ENCODE measurements at regions not wholly inside any gene's neighbourhood (a gene's known extent, or its start where the extent isn't known, plus 50 kb on each side); places are given as distances from the start of the nearest gene placed in this dataset.

DNA sequence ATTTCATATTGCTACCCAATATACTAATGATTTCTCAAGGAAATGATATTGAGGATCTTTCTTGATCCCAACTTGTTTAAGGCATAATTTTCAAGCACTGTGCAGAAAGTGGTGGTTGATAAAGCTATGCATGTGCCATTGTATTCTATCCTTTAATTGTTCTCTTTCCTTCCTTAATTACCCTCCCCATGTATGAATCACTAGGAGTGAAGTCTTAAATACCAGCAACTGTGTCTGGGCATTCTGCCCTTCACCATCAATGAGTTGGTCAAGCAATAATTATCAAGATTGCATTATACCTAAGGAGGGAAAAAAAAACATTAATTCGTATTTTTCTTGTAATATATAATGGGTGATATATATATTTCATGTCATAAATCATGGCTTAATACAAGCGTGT is 111.8 kb upstream of the FRMPD4 start:
- H3K4me2 ChIP-seq (ENCODE audit: insufficient read depth, insufficient read length, low read length) = no peak overlapping the region
- no peak overlapping the region for H3T11ph ChIP-seq (ENCODE audit: low read length)
- no peaks in the 10 kb centered on the region for H3K79me2 ChIP-seq (ENCODE audit: insufficient read depth, low read length)
- no peak overlapping the region for H2BK15ac ChIP-seq (ENCODE audit: low read depth, low read length)
- peaks cover 59 to 71% of the 10 kb centered on the region in 2 experiments for H3K9me3 Mint-ChIP-seq
- no peaks in the 10 kb centered on the region for H3K4me1 Mint-ChIP-seq
- no CpG with 5 or more reads among the region's 2 CpGs for WGBS (ENCODE audit: extremely low coverage, insufficient read length, low lambda C conversion rate)
- no peaks in the 10 kb centered on the region; a peak in 1 of 7 replicates for H3K36me3 Mint-ChIP-seq (ENCODE audit: insufficient read depth in 1 of 3, low read depth in 3 of 3)
- H3K23me2 ChIP-seq (ENCODE audit: insufficient read length, low read depth, low read length, poor library complexity, severe bottlenecking) = no peaks in the 10 kb centered on the region
- H4K5ac ChIP-seq (ENCODE audit: insufficient read length, low read depth, low read length) = no peak overlapping the region
- no peak overlapping the region for H4K8ac ChIP-seq (replicated peaks; ENCODE audit: insufficient read length, low read depth, low read length)
- H3K79me1 ChIP-seq (ENCODE audit: insufficient read depth, low read depth, low read length, poor library complexity, severe bottlenecking) = no peaks in the 10 kb centered on the region
- no peak overlapping the region for H3K56ac ChIP-seq (ENCODE audit: insufficient read length, low read depth, low read length)
- peaks cover 6% of the 10 kb centered on the region for H3K9me3 ChIP-seq (ENCODE audit: control insufficient read depth, low read depth, low read length)
- no peak overlapping the region for H3K9ac ChIP-seq (ENCODE audit: extremely low read depth, insufficient read length, low read length)
- H2BK120ac ChIP-seq (ENCODE audit: low read depth, low read length, poor library complexity, severe bottlenecking) = no peak overlapping the region
- no peaks in the 10 kb centered on the region for H4K20me1 ChIP-seq (ENCODE audit: control insufficient read depth, insufficient read depth, insufficient read length)
- no peak overlapping the region for H3K14ac ChIP-seq (ENCODE audit: insufficient read depth, low read length)
- H3K27me3 Mint-ChIP-seq (ENCODE audit: low read depth) = no peaks in the 10 kb centered on the region
- H2BK20ac ChIP-seq (ENCODE audit: low read depth, low read length, poor library complexity, severe bottlenecking) = no peak overlapping the region
- no peak overlapping the region for H3K4me3 Mint-ChIP-seq
- no peaks in the 10 kb centered on the region for H3K27me3 ChIP-seq (ENCODE audit: insufficient read depth, low read length)
- no peak overlapping the region for H2BK5ac ChIP-seq (ENCODE audit: insufficient read length, low read length)
- no peak for DNase-seq
- no peak overlapping the region for H3K18ac ChIP-seq (ENCODE audit: insufficient read length, low read depth, low read length)
- TF ChIP-seq, protein P1, sequence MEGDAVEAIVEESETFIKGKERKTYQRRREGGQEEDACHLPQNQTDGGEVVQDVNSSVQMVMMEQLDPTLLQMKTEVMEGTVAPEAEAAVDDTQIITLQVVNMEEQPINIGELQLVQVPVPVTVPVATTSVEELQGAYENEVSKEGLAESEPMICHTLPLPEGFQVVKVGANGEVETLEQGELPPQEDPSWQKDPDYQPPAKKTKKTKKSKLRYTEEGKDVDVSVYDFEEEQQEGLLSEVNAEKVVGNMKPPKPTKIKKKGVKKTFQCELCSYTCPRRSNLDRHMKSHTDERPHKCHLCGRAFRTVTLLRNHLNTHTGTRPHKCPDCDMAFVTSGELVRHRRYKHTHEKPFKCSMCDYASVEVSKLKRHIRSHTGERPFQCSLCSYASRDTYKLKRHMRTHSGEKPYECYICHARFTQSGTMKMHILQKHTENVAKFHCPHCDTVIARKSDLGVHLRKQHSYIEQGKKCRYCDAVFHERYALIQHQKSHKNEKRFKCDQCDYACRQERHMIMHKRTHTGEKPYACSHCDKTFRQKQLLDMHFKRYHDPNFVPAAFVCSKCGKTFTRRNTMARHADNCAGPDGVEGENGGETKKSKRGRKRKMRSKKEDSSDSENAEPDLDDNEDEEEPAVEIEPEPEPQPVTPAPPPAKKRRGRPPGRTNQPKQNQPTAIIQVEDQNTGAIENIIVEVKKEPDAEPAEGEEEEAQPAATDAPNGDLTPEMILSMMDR (conservative IDR thresholded peaks at IDR 0.05) = no peak
- H3K27ac Mint-ChIP-seq = no peak overlapping the region
- no peak overlapping the region for H3K27ac ChIP-seq (ENCODE audit: insufficient read length, low read depth, low read length)
- no peaks in the 10 kb centered on the region for H3K4me1 ChIP-seq (ENCODE audit: insufficient read depth, low read length)
- H2AK5ac ChIP-seq (ENCODE audit: insufficient read length, low read length) = no peak overlapping the region
- no peak overlapping the region for H2AFZ ChIP-seq (ENCODE audit: low read length)
- no peak overlapping the region for H3K4ac ChIP-seq (ENCODE audit: low read depth, low read length)
- H2BK12ac ChIP-seq (ENCODE audit: insufficient read length, low read depth, low read length) = no peak overlapping the region
- no peak overlapping the region for H3K23ac ChIP-seq (ENCODE audit: insufficient read length, low read depth, low read length)
- H4K91ac ChIP-seq (ENCODE audit: insufficient read length, low read depth, low read length) = no peak overlapping the region

Measured in H9 (cell line).